PFSK-1 (cell line): ENCODE measurements at regions not wholly inside any gene's neighbourhood (a gene's known extent, or its start where the extent isn't known, plus 50 kb on each side); places are given as distances from the start of the nearest gene placed in this dataset.

Experiments
- POLR2AphosphoS5 ChIP-seq: IDR thresholded peaks from 2 replicates; pipeline ENCODE4 v1.6.1; 2012; ENCODE audit warnings: low read depth, mild to moderate bottlenecking, control low read depth, low read length, moderate library complexity
- REST ChIP-seq, 2 experiments: IDR thresholded peaks; 2 replicates each; pipeline versions ENCODE4 v1.6.1 to v1.8.0; 2011 to 2012; ENCODE audit warnings: low read depth in 2 of 2, low read length in 2 of 2, control low read depth in 1 of 2, inconsistent platforms in 1 of 2, mild to moderate bottlenecking in 1 of 2, moderate library complexity in 1 of 2; ENCODE audit not compliant: insufficient read depth in 1 of 2
- SIN3A ChIP-seq: IDR thresholded peaks from 2 replicates; pipeline ENCODE4 v1.6.1; 2012; ENCODE audit warnings: mild to moderate bottlenecking, low read length, moderate library complexity, borderline replicate concordance; ENCODE audit not compliant: insufficient read depth
- TAF1 ChIP-seq: IDR thresholded peaks from 2 replicates; pipeline ENCODE4 v1.6.1; 2012; ENCODE audit warnings: low read length, control low read depth, borderline replicate concordance; ENCODE audit not compliant: insufficient read depth

- TF ChIP-seq POLR2AphosphoS5: no peak
- no peak for TF ChIP-seq REST (IDR thresholded peaks at IDR 0.05; ENCODE audit: insufficient read depth in 1 of 2, low read depth in 2 of 2, low read length in 2 of 2)
- no peak for TF ChIP-seq TAF1
- no peak for TF ChIP-seq SIN3A
Measured at GRCh38 chr11:96781082-96781481, 391.3 kb downstream of the JRKL start.
